Upper lobe of left lung (tissue), 4 donors: ENCODE measurements at regions not wholly inside any gene's neighbourhood (a gene's known extent, or its start where the extent isn't known, plus 50 kb on each side); places are given as distances from the start of the nearest gene placed in this dataset.

Experiments
- CTCF ChIP-seq, 6 experiments: fragments of 450-650 bp in 4 of 6; fragments of 200-600 bp in 2 of 6; sonication (generic) in 2 of 6; IDR thresholded peaks; one replicate each; pipeline ENCODE4 v1.5.1; 2016 to 2019; ENCODE audit warnings: antibody characterized with exemption in 6 of 6
- EP300 ChIP-seq, 4 donors: sonication (generic); formaldehyde crosslinking; IDR thresholded peaks; one replicate each; pipeline ENCODE4 v1.5.1; 2017; ENCODE audit warnings: antibody characterized with exemption in 4 of 4, control low read depth in 2 of 4
- POLR2A ChIP-seq, 4 donors: fragments of 450-650 bp; IDR thresholded peaks; one replicate each; pipeline ENCODE4 v1.5.1; 2016 to 2017; ENCODE audit warnings: antibody characterized with exemption in 4 of 4, mild to moderate bottlenecking in 2 of 4
- POLR2AphosphoS5 ChIP-seq, 2 donors: sonication (generic); formaldehyde crosslinking; IDR thresholded peaks; one replicate each; pipeline ENCODE4 v1.5.1; 2017; ENCODE audit warnings: antibody characterized with exemption in 2 of 2

DNA sequence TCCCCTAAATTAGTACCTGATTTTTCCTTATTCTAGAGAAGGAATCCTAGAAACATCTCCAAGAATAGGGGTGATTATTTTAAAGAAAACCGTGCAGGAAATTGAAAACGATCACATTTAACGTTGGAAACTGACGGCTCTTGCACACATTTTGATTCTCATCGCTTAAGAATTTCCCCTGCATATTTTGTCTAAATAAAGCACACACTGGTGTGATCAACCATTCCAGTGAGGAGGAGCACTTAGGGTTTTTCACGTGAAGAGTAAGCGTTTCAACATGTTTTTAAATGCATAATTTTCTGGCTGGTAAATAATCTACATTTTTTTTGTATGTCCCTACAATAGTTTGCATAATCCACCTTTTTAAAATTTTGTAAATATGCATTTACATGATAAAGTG lies 229.7 kb upstream of the PFKP start:
- no peak for TF ChIP-seq CTCF (IDR thresholded peaks at IDR 0.05)
- TF ChIP-seq POLR2A (IDR thresholded peaks at IDR 0.05) = no peak
- no peak for TF ChIP-seq POLR2AphosphoS5 (IDR thresholded peaks at IDR 0.05)
- TF ChIP-seq EP300 (IDR thresholded peaks at IDR 0.05) = no peak
